Loucy (cell line): ENCODE measurements at regions not wholly inside any gene's neighbourhood (a gene's known extent, or its start where the extent isn't known, plus 50 kb on each side); places are given as distances from the start of the nearest gene placed in this dataset.

ENCODE experiments used
- EZH2phosphoT487 ChIP-seq: fragments of 200-600 bp; IDR thresholded peaks from 2 replicates; pipeline ENCODE4 v1.6.1; 2018; ENCODE audit warnings: antibody characterized with exemption, mild to moderate bottlenecking, moderate library complexity, borderline replicate concordance
- TF ChIP-seq, protein P1 (sequence below): fragments of 200-600 bp; sonication (generic); conservative IDR thresholded peaks from 2 replicates; pipeline ENCODE4 v1.5.1; 2014; ENCODE audit warnings: mild to moderate bottlenecking, antibody characterized with exemption, low read length

DNA sequence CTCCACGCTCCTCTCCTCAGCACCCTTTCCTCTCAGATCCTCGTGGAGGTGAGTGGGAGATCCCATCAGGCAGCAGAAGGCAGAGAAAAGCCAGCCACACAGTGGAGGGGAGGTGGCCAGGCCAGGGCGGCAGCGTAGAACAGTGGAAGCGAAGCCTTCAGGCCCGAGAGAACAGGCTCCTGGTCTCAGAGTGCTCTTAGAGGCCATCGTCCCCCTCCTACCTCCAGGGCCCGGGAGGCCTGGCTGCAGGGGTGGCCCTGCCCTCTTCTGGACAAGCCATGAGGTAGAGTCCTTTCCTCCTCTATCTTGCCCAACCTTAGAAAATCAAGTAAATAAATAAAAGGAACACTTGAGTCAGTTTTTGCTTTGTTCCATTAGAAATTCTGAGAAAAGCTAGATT lies 202.0 kb downstream of the KATNAL1 start:
- TF ChIP-seq, protein P1, sequence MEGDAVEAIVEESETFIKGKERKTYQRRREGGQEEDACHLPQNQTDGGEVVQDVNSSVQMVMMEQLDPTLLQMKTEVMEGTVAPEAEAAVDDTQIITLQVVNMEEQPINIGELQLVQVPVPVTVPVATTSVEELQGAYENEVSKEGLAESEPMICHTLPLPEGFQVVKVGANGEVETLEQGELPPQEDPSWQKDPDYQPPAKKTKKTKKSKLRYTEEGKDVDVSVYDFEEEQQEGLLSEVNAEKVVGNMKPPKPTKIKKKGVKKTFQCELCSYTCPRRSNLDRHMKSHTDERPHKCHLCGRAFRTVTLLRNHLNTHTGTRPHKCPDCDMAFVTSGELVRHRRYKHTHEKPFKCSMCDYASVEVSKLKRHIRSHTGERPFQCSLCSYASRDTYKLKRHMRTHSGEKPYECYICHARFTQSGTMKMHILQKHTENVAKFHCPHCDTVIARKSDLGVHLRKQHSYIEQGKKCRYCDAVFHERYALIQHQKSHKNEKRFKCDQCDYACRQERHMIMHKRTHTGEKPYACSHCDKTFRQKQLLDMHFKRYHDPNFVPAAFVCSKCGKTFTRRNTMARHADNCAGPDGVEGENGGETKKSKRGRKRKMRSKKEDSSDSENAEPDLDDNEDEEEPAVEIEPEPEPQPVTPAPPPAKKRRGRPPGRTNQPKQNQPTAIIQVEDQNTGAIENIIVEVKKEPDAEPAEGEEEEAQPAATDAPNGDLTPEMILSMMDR: peak; percentile 48; the same call in 1 of the 2 replicates
- no peak for TF ChIP-seq EZH2phosphoT487
